GM12864 (cell line): ENCODE measurements at regions not wholly inside any gene's neighbourhood (a gene's known extent, or its start where the extent isn't known, plus 50 kb on each side); places are given as distances from the start of the nearest gene placed in this dataset.

Experiments used
- DNase-seq: peaks from one replicate; pipeline ENCODE4 v3.0.0-alpha.2; 2011; ENCODE audit warnings: low read depth
- H3K4me3 ChIP-seq: 2 replicates; pipeline ENCODE4 v1.5.1; 2011; ENCODE audit warnings: mild to moderate bottlenecking, low read depth, low read length, control low read depth
- TF ChIP-seq, protein P1 (sequence below): IDR thresholded peaks from 2 replicates; pipeline ENCODE4 v1.5.1; 2011; ENCODE audit warnings: low read depth, mild to moderate bottlenecking, moderate library complexity, low read length, control low read depth, inconsistent platforms; ENCODE audit errors: missing control alignments

GRCh38 chr7:445020-445419 lies 74.6 kb downstream of the PDGFA start:
- DNase-seq = no peak
- H3K4me3 ChIP-seq = no peak overlapping the region
- TF ChIP-seq, protein P1, sequence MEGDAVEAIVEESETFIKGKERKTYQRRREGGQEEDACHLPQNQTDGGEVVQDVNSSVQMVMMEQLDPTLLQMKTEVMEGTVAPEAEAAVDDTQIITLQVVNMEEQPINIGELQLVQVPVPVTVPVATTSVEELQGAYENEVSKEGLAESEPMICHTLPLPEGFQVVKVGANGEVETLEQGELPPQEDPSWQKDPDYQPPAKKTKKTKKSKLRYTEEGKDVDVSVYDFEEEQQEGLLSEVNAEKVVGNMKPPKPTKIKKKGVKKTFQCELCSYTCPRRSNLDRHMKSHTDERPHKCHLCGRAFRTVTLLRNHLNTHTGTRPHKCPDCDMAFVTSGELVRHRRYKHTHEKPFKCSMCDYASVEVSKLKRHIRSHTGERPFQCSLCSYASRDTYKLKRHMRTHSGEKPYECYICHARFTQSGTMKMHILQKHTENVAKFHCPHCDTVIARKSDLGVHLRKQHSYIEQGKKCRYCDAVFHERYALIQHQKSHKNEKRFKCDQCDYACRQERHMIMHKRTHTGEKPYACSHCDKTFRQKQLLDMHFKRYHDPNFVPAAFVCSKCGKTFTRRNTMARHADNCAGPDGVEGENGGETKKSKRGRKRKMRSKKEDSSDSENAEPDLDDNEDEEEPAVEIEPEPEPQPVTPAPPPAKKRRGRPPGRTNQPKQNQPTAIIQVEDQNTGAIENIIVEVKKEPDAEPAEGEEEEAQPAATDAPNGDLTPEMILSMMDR = no peak

GRCh38 chr7:445563-446288 lies 73.9 kb downstream of the PDGFA start:
- no peak overlapping the region for H3K4me3 ChIP-seq
- no peak for DNase-seq
- TF ChIP-seq, protein P1 = no peak

GRCh38 chr7:446289-446935 lies 73.2 kb downstream of the PDGFA start:
- H3K4me3 ChIP-seq = no peak overlapping the region
- TF ChIP-seq, protein P1 = no peak
- no peak for DNase-seq
